ENCODE measurements at regions not wholly inside any gene's neighbourhood (a gene's known extent, or its start where the extent isn't known, plus 50 kb on each side); places are given as distances from the start of the nearest gene placed in this dataset.

DNA sequence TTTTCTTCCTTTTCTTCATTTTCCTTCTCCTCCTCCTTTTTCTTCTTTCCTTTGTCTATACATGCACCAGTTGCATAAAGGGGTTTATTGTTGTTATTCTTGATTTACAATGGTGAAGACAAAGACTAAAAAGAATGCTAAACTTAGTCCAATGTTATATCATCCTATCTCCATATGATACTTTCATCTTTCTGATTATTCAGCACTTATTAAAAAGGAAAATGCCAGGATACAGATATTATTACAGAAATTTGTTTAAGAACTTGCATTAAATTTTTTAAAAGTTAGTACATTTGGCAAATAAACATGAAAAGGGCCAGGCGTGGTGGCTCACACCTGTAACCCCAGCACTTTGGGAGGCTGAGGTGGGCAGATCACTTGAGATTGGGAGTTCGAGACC is 1074.9 kb downstream of the EFNA5 start:
- Mint-ChIP-seq H3K4me3 (no peak overlapping the region), H3K27ac (peak overlapping the region in 1 of 8 donors; percentile 17), H3K27me3 (no peaks in the 10 kb centered on the region), H3K4me1 (no peaks in the 10 kb centered on the region), H3K36me3 (peaks cover 0 to under 1% (median 0%) of the 10 kb centered on the region in 3 donors), H3K9me3 (peaks cover 0 to 8% (median 6%) of the 10 kb centered on the region in 5 donors)
- H3K4me3 ChIP-seq (ENCODE audit: low read length): no peak overlapping the region
- ChIA-PET CTCF (no interaction called here), POLR2A (no interaction called here)
- DNase-seq: no peak
- H3K9me3 ChIP-seq (ENCODE audit: low read length): no peaks in the 10 kb centered on the region
- H3K4me1 ChIP-seq (ENCODE audit: insufficient read depth, low read length): no peaks in the 10 kb centered on the region
- H3K36me3 ChIP-seq (ENCODE audit: insufficient read depth, low read length): no peaks in the 10 kb centered on the region
- H3K27me3 ChIP-seq (ENCODE audit: insufficient read depth, low read length, poor library complexity, severe bottlenecking): no peaks in the 10 kb centered on the region
- no peak overlapping the region for H3K27ac ChIP-seq (ENCODE audit: low read depth, low read length)

DNA sequence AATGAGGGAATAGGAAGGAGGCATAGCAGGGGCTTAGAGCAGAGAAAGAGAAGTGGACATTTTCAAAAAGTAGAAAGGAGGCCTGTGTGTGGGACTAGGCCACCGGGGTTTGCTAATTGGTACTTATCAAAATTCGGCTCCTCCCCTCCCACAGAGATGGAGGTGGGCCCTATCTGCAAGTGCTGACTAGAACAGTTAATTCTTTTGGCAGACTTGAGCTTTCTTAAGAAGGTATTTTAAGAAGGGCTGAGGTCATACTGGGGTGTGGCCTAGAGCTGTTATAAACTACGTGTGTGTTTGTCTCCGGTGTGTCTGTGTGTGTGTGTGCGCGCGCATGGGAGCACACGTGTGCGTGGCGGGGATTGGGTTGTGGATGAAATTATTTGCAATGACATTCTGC is 1086.5 kb downstream of the EFNA5 start:
- H3K4me1 Mint-ChIP-seq: no peaks in the 10 kb centered on the region

DNA sequence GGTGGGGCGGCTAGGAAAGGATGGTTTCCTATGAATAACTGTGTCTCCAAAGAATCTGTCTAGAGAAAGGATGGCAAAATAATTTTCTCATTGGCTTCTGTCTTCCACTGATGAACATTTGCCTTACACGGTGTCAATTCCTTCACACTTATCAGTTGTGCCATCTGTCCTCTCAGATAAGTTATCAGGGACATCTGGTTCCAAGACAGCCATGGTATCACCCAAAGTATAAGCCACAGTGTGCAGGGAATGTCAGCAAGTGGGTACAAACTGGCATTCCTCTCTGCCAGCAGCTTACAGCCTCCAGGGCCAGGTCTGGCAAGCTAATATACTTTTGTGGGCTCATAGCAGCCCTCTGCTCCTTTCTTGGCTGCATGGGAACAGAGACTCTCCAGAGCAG is 1092.0 kb downstream of the EFNA5 start:
- H3K36me3 Mint-ChIP-seq: no peaks in the 10 kb centered on the region
- ChIA-PET CTCF (no interaction called here), POLR2A (no interaction called here)
- H3K27ac Mint-ChIP-seq: no peak overlapping the region
- H3K9me3 ChIP-seq (ENCODE audit: low read length): no peaks in the 10 kb centered on the region
- no peak overlapping the region for H3K27ac ChIP-seq (ENCODE audit: low read depth, low read length)
- no peaks in the 10 kb centered on the region for H3K4me1 ChIP-seq (ENCODE audit: insufficient read depth, low read length)
- no peak for DNase-seq
- H3K4me3 ChIP-seq (ENCODE audit: low read length): no peak overlapping the region
- H3K4me3 Mint-ChIP-seq: no peak overlapping the region
- no peaks in the 10 kb centered on the region for H3K4me1 Mint-ChIP-seq
- no peaks in the 10 kb centered on the region for H3K27me3 Mint-ChIP-seq
- H3K36me3 ChIP-seq (ENCODE audit: insufficient read depth, low read length): no peaks in the 10 kb centered on the region
- peaks cover 0 to 4% (median 0%) of the 10 kb centered on the region in 5 donors for H3K9me3 Mint-ChIP-seq
- no peaks in the 10 kb centered on the region for H3K27me3 ChIP-seq (ENCODE audit: insufficient read depth, low read length, poor library complexity, severe bottlenecking)

More for the DNA sequence above, 1086.5 kb downstream of the EFNA5 start:
- Histone ChIP-seq H3K4me1 (ENCODE audit: insufficient read depth, low read length) (no peaks in the 10 kb centered on the region), H3K9me3 (ENCODE audit: low read length) (no peaks in the 10 kb centered on the region), H3K27ac (ENCODE audit: low read depth, low read length) (no peak overlapping the region), H3K4me3 (ENCODE audit: low read length) (no peak overlapping the region), H3K27me3 (ENCODE audit: insufficient read depth, low read length, poor library complexity, severe bottlenecking) (no peaks in the 10 kb centered on the region), H3K36me3 (ENCODE audit: insufficient read depth, low read length) (no peaks in the 10 kb centered on the region)
- H3K4me3 Mint-ChIP-seq: no peak overlapping the region
- H3K9me3 Mint-ChIP-seq: peaks cover 0 to 14% (median 2%) of the 10 kb centered on the region in 5 donors
- no peaks in the 10 kb centered on the region for H3K36me3 Mint-ChIP-seq
- H3K27ac Mint-ChIP-seq: no peak overlapping the region
- H3K27me3 Mint-ChIP-seq: peaks cover 0 to 1% of the 10 kb centered on the region in 2 donors
- ChIA-PET POLR2A (no interaction called here), CTCF (no interaction called here)
- no peak for DNase-seq

DNA sequence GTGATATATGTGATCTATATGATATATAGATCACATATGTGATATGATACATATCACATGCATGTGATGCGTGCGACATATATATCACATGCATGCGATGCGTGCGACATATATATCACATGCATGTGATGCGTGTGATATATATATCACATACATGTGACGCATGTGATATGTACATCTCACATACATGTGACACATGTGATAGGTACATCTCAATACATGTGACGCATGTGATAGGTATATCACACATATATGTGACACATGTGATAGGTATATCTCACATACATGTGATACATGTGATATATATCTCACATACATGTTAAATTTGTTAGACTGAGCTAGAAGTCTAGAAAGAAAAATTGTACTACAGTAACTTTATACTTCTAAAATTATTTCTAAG is 1095.9 kb downstream of the EFNA5 start:
- no peak overlapping the region for H3K27ac Mint-ChIP-seq
- no peak for DNase-seq
- no peaks in the 10 kb centered on the region for H3K4me1 ChIP-seq (ENCODE audit: insufficient read depth, low read length)
- no peaks in the 10 kb centered on the region for H3K27me3 ChIP-seq (ENCODE audit: insufficient read depth, low read length, poor library complexity, severe bottlenecking)
- no peaks in the 10 kb centered on the region for H3K4me1 Mint-ChIP-seq
- peaks cover 0 to 2% (median 0%) of the 10 kb centered on the region in 5 donors for H3K9me3 Mint-ChIP-seq
- no peak overlapping the region for H3K27ac ChIP-seq (ENCODE audit: low read depth, low read length)
- CTCF ChIA-PET: no interaction called here
- H3K36me3 Mint-ChIP-seq: no peaks in the 10 kb centered on the region
- no peaks in the 10 kb centered on the region for H3K36me3 ChIP-seq (ENCODE audit: insufficient read depth, low read length)
- no peaks in the 10 kb centered on the region for H3K9me3 ChIP-seq (ENCODE audit: low read length)
- POLR2A ChIA-PET: no interaction called here
- no peak overlapping the region for H3K4me3 ChIP-seq (ENCODE audit: low read length)
- H3K27me3 Mint-ChIP-seq: no peaks in the 10 kb centered on the region
- no peak overlapping the region for H3K4me3 Mint-ChIP-seq

DNA sequence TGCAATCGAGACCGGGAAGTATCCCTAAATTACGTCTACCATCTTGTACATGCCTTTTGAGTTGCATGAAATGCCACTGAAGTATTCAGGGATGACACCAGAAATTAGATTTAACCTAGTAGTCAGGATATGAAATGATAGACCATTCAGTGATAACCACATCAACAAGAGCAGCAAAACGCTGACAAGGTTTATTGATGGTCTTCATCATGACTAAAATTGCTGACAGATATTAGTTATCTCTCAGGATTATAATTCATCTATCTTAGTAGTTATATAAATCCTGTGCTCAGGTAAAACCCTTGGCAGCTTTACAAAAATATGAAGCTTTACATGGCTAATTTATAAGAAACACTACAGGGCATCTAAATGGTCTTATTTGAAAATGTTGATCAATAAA is 1104.7 kb downstream of the EFNA5 start:
- Histone ChIP-seq H3K27ac (ENCODE audit: low read depth, low read length) (no peak overlapping the region), H3K27me3 (ENCODE audit: insufficient read depth, low read length, poor library complexity, severe bottlenecking) (no peaks in the 10 kb centered on the region), H3K4me1 (ENCODE audit: insufficient read depth, low read length) (no peaks in the 10 kb centered on the region), H3K9me3 (ENCODE audit: low read length) (no peaks in the 10 kb centered on the region), H3K4me3 (ENCODE audit: low read length) (no peak overlapping the region), H3K36me3 (ENCODE audit: insufficient read depth, low read length) (no peaks in the 10 kb centered on the region)
- H3K9me3 Mint-ChIP-seq: peaks cover 0 to 8% (median 2%) of the 10 kb centered on the region in 5 donors
- ChIA-PET CTCF (no interaction called here), POLR2A (no interaction called here)
- no peak overlapping the region for H3K4me3 Mint-ChIP-seq
- no peak overlapping the region for H3K27ac Mint-ChIP-seq
- H3K27me3 Mint-ChIP-seq: no peaks in the 10 kb centered on the region
- no peaks in the 10 kb centered on the region for H3K36me3 Mint-ChIP-seq
- no peaks in the 10 kb centered on the region for H3K4me1 Mint-ChIP-seq
- no peak for DNase-seq

DNA sequence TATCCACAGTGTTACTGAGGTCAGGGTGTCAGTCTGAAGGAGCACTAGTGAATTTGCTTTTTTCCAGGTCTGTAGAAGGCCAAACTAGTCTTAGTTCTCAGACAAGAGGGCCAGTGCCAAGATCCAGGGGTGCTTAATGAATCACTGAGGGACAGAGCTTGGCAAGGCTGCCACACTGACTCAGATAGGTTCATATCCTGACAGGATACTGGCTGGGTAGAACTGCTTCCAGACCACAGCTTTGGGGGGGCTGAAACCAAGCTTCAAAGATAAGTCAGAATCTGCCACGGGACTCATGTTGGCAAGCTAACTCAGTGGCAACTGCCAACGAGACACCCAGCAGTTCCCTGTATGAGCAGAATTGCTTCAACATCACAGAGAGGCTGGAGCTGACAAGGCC is 1125.4 kb downstream of the EFNA5 start:
- Mint-ChIP-seq H3K4me1 (no peaks in the 10 kb centered on the region), H3K4me3 (no peak overlapping the region), H3K27ac (no peak overlapping the region), H3K36me3 (no peaks in the 10 kb centered on the region), H3K27me3 (no peaks in the 10 kb centered on the region), H3K9me3 (peaks cover 12 to 54% (median 14%) of the 10 kb centered on the region in 5 donors)
- DNase-seq: no peak
- no peaks in the 10 kb centered on the region for H3K4me1 ChIP-seq (ENCODE audit: insufficient read depth, low read length)
- ChIA-PET CTCF (no interaction called here), POLR2A (no interaction called here)
- no peak overlapping the region for H3K27ac ChIP-seq (ENCODE audit: low read depth, low read length)
- no peak overlapping the region for H3K4me3 ChIP-seq (ENCODE audit: low read length)
- H3K9me3 ChIP-seq (ENCODE audit: low read length): no peaks in the 10 kb centered on the region
- no peaks in the 10 kb centered on the region for H3K36me3 ChIP-seq (ENCODE audit: insufficient read depth, low read length)
- no peaks in the 10 kb centered on the region for H3K27me3 ChIP-seq (ENCODE audit: insufficient read depth, low read length, poor library complexity, severe bottlenecking)

DNA sequence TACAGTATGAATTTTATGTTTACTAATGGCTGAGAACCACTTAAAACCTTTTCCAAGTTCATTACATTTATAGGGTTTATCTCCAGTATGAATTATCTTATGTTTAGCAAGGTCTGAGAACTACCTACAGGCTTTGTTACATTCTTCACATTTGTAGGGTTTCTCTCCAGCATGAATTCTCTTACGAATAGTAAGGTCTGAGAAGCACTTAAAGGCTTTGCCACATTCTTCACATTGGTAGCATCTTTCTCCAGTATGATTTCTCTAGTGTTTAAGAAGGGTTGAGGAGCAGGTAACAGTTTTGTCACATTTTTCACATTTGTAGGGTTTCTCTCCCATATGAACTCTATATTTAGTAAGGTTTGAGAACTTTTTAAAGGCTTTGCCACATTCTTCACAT is 1127.4 kb downstream of the EFNA5 start:
- H3K27me3 Mint-ChIP-seq: no peaks in the 10 kb centered on the region
- no peaks in the 10 kb centered on the region for H3K4me1 Mint-ChIP-seq
- no peak for DNase-seq
- Histone ChIP-seq H3K9me3 (ENCODE audit: low read length) (no peaks in the 10 kb centered on the region), H3K4me1 (ENCODE audit: insufficient read depth, low read length) (no peaks in the 10 kb centered on the region), H3K36me3 (ENCODE audit: insufficient read depth, low read length) (no peaks in the 10 kb centered on the region), H3K27me3 (ENCODE audit: insufficient read depth, low read length, poor library complexity, severe bottlenecking) (no peaks in the 10 kb centered on the region), H3K4me3 (ENCODE audit: low read length) (no peak overlapping the region), H3K27ac (ENCODE audit: low read depth, low read length) (no peak overlapping the region)
- POLR2A ChIA-PET: no interaction called here
- H3K27ac Mint-ChIP-seq: no peak overlapping the region
- peaks cover 10 to 49% (median 16%) of the 10 kb centered on the region in 5 donors for H3K9me3 Mint-ChIP-seq
- H3K36me3 Mint-ChIP-seq: no peaks in the 10 kb centered on the region
- CTCF ChIA-PET: no interaction called here
- H3K4me3 Mint-ChIP-seq: no peak overlapping the region

DNA sequence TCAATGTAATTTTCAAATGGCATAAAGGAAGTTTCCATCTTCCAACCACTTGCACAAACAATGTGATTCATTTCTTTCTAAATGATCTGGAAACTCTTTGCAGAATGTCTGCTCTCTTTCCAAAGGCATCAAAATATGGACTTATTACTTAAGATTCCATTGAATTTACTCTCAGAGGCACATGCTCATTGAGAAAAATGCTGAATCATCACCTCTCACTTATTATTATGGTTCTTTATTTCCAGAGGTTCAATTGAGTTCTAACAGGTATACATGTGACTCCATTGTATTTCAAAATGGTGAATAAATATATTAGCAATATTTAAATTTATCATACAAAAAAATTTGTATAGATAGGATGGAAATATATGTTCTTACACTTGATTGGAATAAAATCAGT is 1140.6 kb downstream of the EFNA5 start:
- H3K27me3 ChIP-seq (ENCODE audit: insufficient read depth, low read length, poor library complexity, severe bottlenecking): no peaks in the 10 kb centered on the region
- ChIA-PET CTCF (no interaction called here), POLR2A (no interaction called here)
- H3K36me3 ChIP-seq (ENCODE audit: insufficient read depth, low read length): no peaks in the 10 kb centered on the region
- Mint-ChIP-seq H3K27ac (no peak overlapping the region), H3K9me3 (peaks cover 0 to 41% (median 2%) of the 10 kb centered on the region in 5 donors), H3K36me3 (no peaks in the 10 kb centered on the region), H3K4me1 (no peaks in the 10 kb centered on the region), H3K4me3 (no peak overlapping the region), H3K27me3 (no peaks in the 10 kb centered on the region)
- no peak for DNase-seq
- no peak overlapping the region for H3K27ac ChIP-seq (ENCODE audit: low read depth, low read length)
- no peak overlapping the region for H3K4me3 ChIP-seq (ENCODE audit: low read length)
- H3K4me1 ChIP-seq (ENCODE audit: insufficient read depth, low read length): no peaks in the 10 kb centered on the region
- H3K9me3 ChIP-seq (ENCODE audit: low read length): no peaks in the 10 kb centered on the region

DNA sequence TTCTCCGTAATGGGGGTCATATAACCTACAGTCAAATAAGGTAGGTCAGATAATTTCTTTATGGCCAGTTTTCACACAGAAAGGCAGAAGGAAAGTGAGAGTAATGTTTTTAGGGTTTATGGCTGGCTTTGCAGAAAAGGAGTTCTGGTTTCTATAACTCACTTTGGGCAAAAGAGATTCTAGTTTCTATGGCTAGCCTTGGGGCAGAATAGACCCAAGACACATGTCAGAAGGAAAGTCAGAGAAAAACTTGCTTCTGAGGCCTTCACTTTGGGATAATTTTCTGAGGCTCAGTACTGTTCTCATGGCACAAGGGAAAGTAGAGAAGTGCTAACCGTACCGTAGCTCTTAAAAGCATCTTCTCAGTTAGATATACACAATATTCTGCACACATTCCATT is 1145.3 kb downstream of the EFNA5 start:
- Histone ChIP-seq H3K27me3 (ENCODE audit: insufficient read depth, low read length, poor library complexity, severe bottlenecking) (no peaks in the 10 kb centered on the region), H3K4me3 (ENCODE audit: low read length) (no peak overlapping the region), H3K27ac (ENCODE audit: low read depth, low read length) (no peak overlapping the region), H3K4me1 (ENCODE audit: insufficient read depth, low read length) (no peaks in the 10 kb centered on the region), H3K9me3 (ENCODE audit: low read length) (no peaks in the 10 kb centered on the region), H3K36me3 (ENCODE audit: insufficient read depth, low read length) (no peaks in the 10 kb centered on the region)
- Mint-ChIP-seq H3K36me3 (no peaks in the 10 kb centered on the region), H3K27me3 (no peaks in the 10 kb centered on the region), H3K27ac (no peak overlapping the region), H3K9me3 (peaks cover 0 to 27% (median 0%) of the 10 kb centered on the region in 5 donors), H3K4me1 (no peaks in the 10 kb centered on the region), H3K4me3 (no peak overlapping the region)
- POLR2A ChIA-PET: no interaction called here
- CTCF ChIA-PET: no interaction called here
- DNase-seq: no peak

Measured in CD8-positive, alpha-beta memory T cell (primary cell).